ENCODE measurements at regions not wholly inside any gene's neighbourhood (a gene's known extent, or its start where the extent isn't known, plus 50 kb on each side); places are given as distances from the start of the nearest gene placed in this dataset.

GRCh38 chr16:51816929-51817328 is 665.9 kb upstream of the SALL1 start:
- H3K27me3 ChIP-seq = no peaks in the 10 kb centered on the region
- H3K4me1 ChIP-seq = no peaks in the 10 kb centered on the region
- DNase-seq (no peak), ATAC-seq (no peak)
- H3K36me3 ChIP-seq = no peaks in the 10 kb centered on the region
- intact Hi-C loops (cut with DNase I) = no loop called here
- no peak overlapping the region for H3K4me3 ChIP-seq
- no peaks in the 10 kb centered on the region for H3K9me3 ChIP-seq
- TF ChIP-seq CTCF (IDR thresholded peaks at IDR 0.05) = no peak
- H3K27ac ChIP-seq = no peak overlapping the region

GRCh38 chr16:51815523-51815922 is 664.5 kb upstream of the SALL1 start:
- DNase-seq (no peak), ATAC-seq (no peak)
- intact Hi-C loops (cut with DNase I) = no loop called here
- Histone ChIP-seq H3K27me3 (no peaks in the 10 kb centered on the region), H3K36me3 (no peaks in the 10 kb centered on the region), H3K4me3 (no peak overlapping the region), H3K4me1 (no peaks in the 10 kb centered on the region), H3K9me3 (no peaks in the 10 kb centered on the region), H3K27ac (no peak overlapping the region)
- no peak for TF ChIP-seq CTCF (IDR thresholded peaks at IDR 0.05)

GRCh38 chr16:51814617-51815016 is 663.5 kb upstream of the SALL1 start:
- DNase-seq (peak in 1 of 4 donors; percentile 6), ATAC-seq (no peak)
- intact Hi-C loops (cut with DNase I) = no loop called here
- Histone ChIP-seq H3K27me3 (no peaks in the 10 kb centered on the region), H3K9me3 (no peaks in the 10 kb centered on the region), H3K27ac (no peak overlapping the region), H3K36me3 (no peaks in the 10 kb centered on the region), H3K4me3 (no peak overlapping the region), H3K4me1 (no peaks in the 10 kb centered on the region)
- TF ChIP-seq CTCF (IDR thresholded peaks at IDR 0.05) = no peak

GRCh38 chr16:51813609-51814008 is 662.5 kb upstream of the SALL1 start:
- no peak overlapping the region for H3K4me3 ChIP-seq
- intact Hi-C loops (cut with DNase I) = no loop called here
- no peaks in the 10 kb centered on the region for H3K9me3 ChIP-seq
- no peak overlapping the region for H3K27ac ChIP-seq
- TF ChIP-seq CTCF (IDR thresholded peaks at IDR 0.05) = no peak
- DNase-seq (no peak), ATAC-seq (no peak)
- no peaks in the 10 kb centered on the region for H3K4me1 ChIP-seq
- no peaks in the 10 kb centered on the region for H3K27me3 ChIP-seq
- no peaks in the 10 kb centered on the region for H3K36me3 ChIP-seq

- H3K27ac ChIP-seq = no peak overlapping the region
- no peaks in the 10 kb centered on the region for H3K4me1 ChIP-seq
- ATAC-seq (no peak), DNase-seq (no peak)
- TF ChIP-seq CTCF (IDR thresholded peaks at IDR 0.05) = no peak
- intact Hi-C loops (cut with DNase I) = no loop called here
- no peaks in the 10 kb centered on the region for H3K36me3 ChIP-seq
- H3K9me3 ChIP-seq = peaks cover 0 to 1% of the 10 kb centered on the region in 2 donors
- H3K4me3 ChIP-seq = no peak overlapping the region
- no peaks in the 10 kb centered on the region for H3K27me3 ChIP-seq
Observed at GRCh38 chr16:51812945-51813344, 661.9 kb upstream of the SALL1 start.
